CD4-positive, alpha-beta T cell (primary cell): ENCODE measurements at regions not wholly inside any gene's neighbourhood (a gene's known extent, or its start where the extent isn't known, plus 50 kb on each side); places are given as distances from the start of the nearest gene placed in this dataset.

Experiments used
- ATAC-seq: fragments of 200-7000 bp; cut with Tn5 transposase; one replicate; pipeline ENCODE4 v1.10.0; 2022; ENCODE audit warnings: mild to moderate bottlenecking; ENCODE audit not compliant: poor library complexity
- CTCF ChIA-PET: fragments of 350-600 bp; sonication (Branson Sonifier 250); formaldehyde crosslinking; loops from one replicate; lab custom pipeline; 2021; ENCODE audit warnings: antibody characterized with exemption, inconsistent platforms; lab: Charles Lee
- POLR2A ChIA-PET: fragments of 350-600 bp; sonication (Branson Sonifier 250); formaldehyde crosslinking; loops from one replicate; lab custom pipeline; 2021; ENCODE audit warnings: antibody characterized with exemption, inconsistent platforms; lab: Charles Lee
- DNase-seq, 14 experiments: peaks; one replicate each; pipeline ENCODE4 v3.0.0-alpha.2; 2013 to 2020; ENCODE audit warnings: mixed read lengths in 2 of 14
- H3K27ac ChIP-seq, 2 donors: one replicate each; pipeline versions ENCODE4 v1.5.1 to v1.7.0; 2013; ENCODE audit warnings: low read length in 2 of 2, low read depth in 1 of 2, mild to moderate bottlenecking in 1 of 2
- H3K27me3 ChIP-seq, 2 experiments: 1 replicate in 1 of 2; 2 replicates in 1 of 2; pipeline versions ENCODE4 v1.6.1 to v1.7.0; 2013; ENCODE audit warnings: low read length in 2 of 2, control low read depth in 1 of 2, mild to moderate bottlenecking in 1 of 2, moderate library complexity in 1 of 2; ENCODE audit not compliant: insufficient read depth in 2 of 2, control insufficient read depth in 1 of 2
- H3K36me3 ChIP-seq: one replicate; pipeline ENCODE4 v1.6.1; 2013; ENCODE audit warnings: low read length, control low read depth; ENCODE audit not compliant: insufficient read depth
- H3K4me1 ChIP-seq: one replicate; pipeline ENCODE4 v1.6.1; 2013; ENCODE audit warnings: low read length, control low read depth; ENCODE audit not compliant: insufficient read depth
- H3K4me3 ChIP-seq: one replicate; pipeline ENCODE4 v1.5.1; 2013; ENCODE audit warnings: mild to moderate bottlenecking, low read length, moderate library complexity
- H3K9me3 ChIP-seq, 2 experiments: 1 replicate in 1 of 2; 2 replicates in 1 of 2; pipeline versions ENCODE4 v1.6.1 to v1.7.0; 2013; ENCODE audit warnings: low read length in 2 of 2, mild to moderate bottlenecking in 2 of 2, control low read depth in 1 of 2, moderate library complexity in 1 of 2; ENCODE audit not compliant: control insufficient read depth in 1 of 2, insufficient read depth in 1 of 2
- H3K27ac Mint-ChIP-seq: one replicate; pipeline ENCODE4 v1.8.0; 2020; ENCODE audit warnings: mixed read lengths
- H3K27me3 Mint-ChIP-seq: one replicate; pipeline ENCODE4 v1.8.0; 2021; ENCODE audit warnings: mixed read lengths
- H3K36me3 Mint-ChIP-seq: one replicate; pipeline ENCODE4 v1.8.0; 2021; ENCODE audit warnings: low read depth, mixed read lengths
- H3K4me1 Mint-ChIP-seq: one replicate; pipeline ENCODE4 v1.8.0; 2021; ENCODE audit warnings: low read depth, mixed read lengths
- H3K4me3 Mint-ChIP-seq: one replicate; pipeline ENCODE4 v1.8.0; 2020; ENCODE audit warnings: mild to moderate bottlenecking, mixed read lengths
- H3K9me3 Mint-ChIP-seq: one replicate; pipeline ENCODE4 v1.8.0; 2020; ENCODE audit warnings: mixed read lengths
- intact Hi-C, 2 experiments: fragments of 100-400 bp; cut with DNase I in 1 of 2; cut with micrococcal nuclease in 1 of 2; formaldehyde crosslinking; loops; one replicate each; pipeline versions ENCODE4 v1.15.1 to v1.9.0; 2023 to 2025; cut with DNase I, micrococcal nuclease
- TF ChIP-seq, protein P1 (sequence below): fragments of 200-600 bp; IDR thresholded peaks from one replicate; pipeline ENCODE4 v1.8.0; 2022; ENCODE audit warnings: antibody characterized with exemption, mild to moderate bottlenecking

DNA sequence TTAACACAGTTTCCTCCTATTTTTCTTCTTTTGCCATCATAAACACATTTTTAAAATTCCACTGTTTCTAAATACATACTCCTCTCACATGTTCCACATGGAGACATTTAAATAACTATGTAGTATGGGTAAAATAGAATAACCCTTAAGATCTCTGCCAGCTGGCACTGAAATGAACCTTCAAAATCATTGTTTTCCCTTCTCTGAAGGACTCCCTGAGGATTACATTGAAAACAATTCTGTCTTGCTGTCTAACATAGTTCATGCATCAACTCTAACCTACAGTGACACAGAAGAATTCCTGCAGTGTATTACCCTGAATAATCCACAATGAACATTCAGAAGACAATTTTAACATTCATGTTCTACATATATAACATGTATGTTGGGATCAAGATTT is 1361.8 kb upstream of the CITED2 start:
- H3K36me3 Mint-ChIP-seq = no peaks in the 10 kb centered on the region
- Histone ChIP-seq H3K27me3 (no peaks in the 10 kb centered on the region), H3K27ac (no peak overlapping the region), H3K4me1 (no peaks in the 10 kb centered on the region), H3K4me3 (no peak overlapping the region), H3K36me3 (no peaks in the 10 kb centered on the region), H3K9me3 (no peaks in the 10 kb centered on the region)
- ATAC-seq (no peak), DNase-seq (no peak)
- H3K4me3 Mint-ChIP-seq = no peak overlapping the region
- ChIA-PET CTCF (no interaction called here), POLR2A (no interaction called here)
- H3K27me3 Mint-ChIP-seq = no peaks in the 10 kb centered on the region
- no peaks in the 10 kb centered on the region for H3K4me1 Mint-ChIP-seq
- no peaks in the 10 kb centered on the region for H3K9me3 Mint-ChIP-seq
- H3K27ac Mint-ChIP-seq = no peak overlapping the region
- intact Hi-C loops = no loop called here
- TF ChIP-seq, protein P1, sequence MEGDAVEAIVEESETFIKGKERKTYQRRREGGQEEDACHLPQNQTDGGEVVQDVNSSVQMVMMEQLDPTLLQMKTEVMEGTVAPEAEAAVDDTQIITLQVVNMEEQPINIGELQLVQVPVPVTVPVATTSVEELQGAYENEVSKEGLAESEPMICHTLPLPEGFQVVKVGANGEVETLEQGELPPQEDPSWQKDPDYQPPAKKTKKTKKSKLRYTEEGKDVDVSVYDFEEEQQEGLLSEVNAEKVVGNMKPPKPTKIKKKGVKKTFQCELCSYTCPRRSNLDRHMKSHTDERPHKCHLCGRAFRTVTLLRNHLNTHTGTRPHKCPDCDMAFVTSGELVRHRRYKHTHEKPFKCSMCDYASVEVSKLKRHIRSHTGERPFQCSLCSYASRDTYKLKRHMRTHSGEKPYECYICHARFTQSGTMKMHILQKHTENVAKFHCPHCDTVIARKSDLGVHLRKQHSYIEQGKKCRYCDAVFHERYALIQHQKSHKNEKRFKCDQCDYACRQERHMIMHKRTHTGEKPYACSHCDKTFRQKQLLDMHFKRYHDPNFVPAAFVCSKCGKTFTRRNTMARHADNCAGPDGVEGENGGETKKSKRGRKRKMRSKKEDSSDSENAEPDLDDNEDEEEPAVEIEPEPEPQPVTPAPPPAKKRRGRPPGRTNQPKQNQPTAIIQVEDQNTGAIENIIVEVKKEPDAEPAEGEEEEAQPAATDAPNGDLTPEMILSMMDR = no peak

DNA sequence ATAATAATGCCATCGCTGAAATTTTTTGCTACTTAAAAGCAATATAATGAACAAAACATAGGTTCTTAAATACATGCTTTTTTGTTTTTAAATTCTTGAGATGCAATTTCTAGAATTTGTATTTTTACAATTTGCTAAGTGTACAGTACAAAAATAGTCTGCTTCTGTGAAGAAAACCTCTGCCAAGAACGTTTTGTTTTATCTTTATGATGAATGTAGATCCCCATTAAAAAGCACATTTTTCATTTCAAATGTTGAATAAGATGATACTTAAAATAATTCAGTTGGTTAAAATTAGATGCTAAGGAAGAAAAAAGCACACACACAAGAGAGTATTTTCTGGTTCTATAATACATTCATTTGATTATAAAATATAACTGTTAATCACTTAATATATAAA is 1358.5 kb upstream of the CITED2 start:
- H3K9me3 ChIP-seq = no peaks in the 10 kb centered on the region
- H3K27ac ChIP-seq = no peak overlapping the region
- no peaks in the 10 kb centered on the region for H3K4me1 ChIP-seq
- no peak overlapping the region for H3K27ac Mint-ChIP-seq
- no peak overlapping the region for H3K4me3 ChIP-seq
- TF ChIP-seq, protein P1 = no peak
- no peaks in the 10 kb centered on the region for H3K4me1 Mint-ChIP-seq
- no peaks in the 10 kb centered on the region for H3K27me3 Mint-ChIP-seq
- no peak overlapping the region for H3K4me3 Mint-ChIP-seq
- POLR2A ChIA-PET = no interaction called here
- H3K27me3 ChIP-seq = no peaks in the 10 kb centered on the region
- DNase-seq = no peak
- intact Hi-C loops = no loop called here
- no peaks in the 10 kb centered on the region for H3K36me3 ChIP-seq
- H3K36me3 Mint-ChIP-seq = no peaks in the 10 kb centered on the region
- CTCF ChIA-PET = no interaction called here
- ATAC-seq = no peak
- no peaks in the 10 kb centered on the region for H3K9me3 Mint-ChIP-seq

DNA sequence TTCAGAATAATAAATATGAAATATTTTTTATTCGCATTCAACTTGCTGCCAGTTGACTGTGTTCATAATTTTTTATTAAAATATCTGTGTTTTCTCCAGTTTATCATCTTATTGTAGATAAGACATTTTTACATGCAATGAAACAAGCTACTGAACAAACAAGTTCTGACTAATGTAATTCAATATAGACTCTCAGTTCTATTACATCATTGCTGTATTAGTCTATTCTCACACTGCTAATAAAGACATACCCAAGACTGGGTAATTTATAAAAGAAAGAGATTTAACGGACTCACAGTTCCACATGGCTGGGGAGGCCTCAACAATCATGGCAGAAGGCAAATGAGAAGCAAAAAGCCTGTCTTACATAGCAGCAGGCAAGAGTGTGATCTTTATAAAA is 1357.7 kb upstream of the CITED2 start:
- Mint-ChIP-seq H3K27ac (no peak overlapping the region), H3K9me3 (no peaks in the 10 kb centered on the region), H3K4me3 (no peak overlapping the region), H3K36me3 (no peaks in the 10 kb centered on the region), H3K27me3 (no peaks in the 10 kb centered on the region), H3K4me1 (no peaks in the 10 kb centered on the region)
- ChIA-PET CTCF (no interaction called here), POLR2A (no interaction called here)
- H3K27ac ChIP-seq = no peak overlapping the region
- TF ChIP-seq, protein P1 = no peak
- intact Hi-C loops = no loop called here
- H3K4me1 ChIP-seq = no peaks in the 10 kb centered on the region
- no peaks in the 10 kb centered on the region for H3K36me3 ChIP-seq
- H3K9me3 ChIP-seq = no peaks in the 10 kb centered on the region
- no peaks in the 10 kb centered on the region for H3K27me3 ChIP-seq
- DNase-seq = no peak
- H3K4me3 ChIP-seq = no peak overlapping the region
- no peak for ATAC-seq
